GM18508 (cell line): ENCODE measurements at regions not wholly inside any gene's neighbourhood (a gene's known extent, or its start where the extent isn't known, plus 50 kb on each side); places are given as distances from the start of the nearest gene placed in this dataset.

Experiments
- ATAC-seq: cut with Tn5 transposase; IDR thresholded peaks from one replicate; pipeline ENCODE4 v1.9.1; 2021; ENCODE audit warnings: moderate number of reproducible peaks; ENCODE audit not compliant: insufficient read depth, unreplicated experiment

DNA sequence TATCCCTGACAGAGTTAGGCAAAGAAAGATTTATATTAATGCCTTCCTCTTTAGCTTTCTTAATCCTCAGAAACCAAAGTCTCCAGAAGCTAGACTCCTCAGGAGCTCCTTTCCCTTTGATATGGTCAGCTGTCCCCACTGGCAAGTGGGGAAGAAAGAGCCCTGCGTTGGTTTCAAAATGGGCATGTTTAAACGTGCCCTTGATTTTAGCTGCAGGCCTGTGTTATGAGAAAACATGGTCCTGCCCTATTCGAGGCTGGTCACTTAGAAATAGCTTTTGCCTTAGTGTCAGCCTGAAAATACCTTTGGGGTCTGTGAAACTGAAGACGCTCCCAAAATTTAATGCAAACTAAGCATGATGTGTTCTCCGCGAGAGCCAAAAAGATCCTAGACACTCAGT is 135.5 kb upstream of the RARB start:
- ATAC-seq = no peak

- ATAC-seq = no peak
These were observed 134.3 kb upstream of the RARB start for GRCh38 chr3:25293736-25294135.

GRCh38 chr3:25294169-25294805 is 133.8 kb upstream of the RARB start:
- ATAC-seq = no peak

- ATAC-seq = no peak
These were observed 130.1 kb upstream of the RARB start for GRCh38 chr3:25297667-25298585.

GRCh38 chr3:25300141-25300540 is 127.9 kb upstream of the RARB start:
- no peak for ATAC-seq

GRCh38 chr3:25304916-25305315 is 123.1 kb upstream of the RARB start:
- ATAC-seq = no peak

GRCh38 chr3:25306066-25306465 is 122.0 kb upstream of the RARB start:
- no peak for ATAC-seq

DNA sequence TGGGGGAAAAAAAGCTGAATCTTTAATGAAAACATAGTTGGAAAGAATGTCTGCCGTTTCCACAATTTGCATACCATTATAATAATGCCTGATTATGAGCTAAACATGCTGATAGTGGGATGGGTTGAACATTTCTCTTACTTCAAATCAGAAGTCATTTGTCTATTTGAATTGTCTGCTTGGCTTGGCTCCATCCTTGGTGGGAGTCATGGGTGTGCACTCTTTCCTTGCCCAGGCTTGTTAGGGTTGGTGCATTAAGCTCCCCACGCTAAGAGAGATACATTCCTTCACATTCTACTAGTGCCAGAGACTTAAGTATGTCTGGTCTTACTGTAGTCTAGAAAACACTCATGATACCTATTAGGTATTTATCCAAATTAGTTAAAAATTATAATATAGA is 121.4 kb upstream of the RARB start:
- ATAC-seq = no peak

- no peak for ATAC-seq
These were observed 114.8 kb upstream of the RARB start for GRCh38 chr3:25313286-25313685.

GRCh38 chr3:25324954-25325655 is 103.0 kb upstream of the RARB start:
- ATAC-seq = no peak

- no peak for ATAC-seq
These were observed 92.7 kb upstream of the RARB start for GRCh38 chr3:25335356-25335755.

DNA sequence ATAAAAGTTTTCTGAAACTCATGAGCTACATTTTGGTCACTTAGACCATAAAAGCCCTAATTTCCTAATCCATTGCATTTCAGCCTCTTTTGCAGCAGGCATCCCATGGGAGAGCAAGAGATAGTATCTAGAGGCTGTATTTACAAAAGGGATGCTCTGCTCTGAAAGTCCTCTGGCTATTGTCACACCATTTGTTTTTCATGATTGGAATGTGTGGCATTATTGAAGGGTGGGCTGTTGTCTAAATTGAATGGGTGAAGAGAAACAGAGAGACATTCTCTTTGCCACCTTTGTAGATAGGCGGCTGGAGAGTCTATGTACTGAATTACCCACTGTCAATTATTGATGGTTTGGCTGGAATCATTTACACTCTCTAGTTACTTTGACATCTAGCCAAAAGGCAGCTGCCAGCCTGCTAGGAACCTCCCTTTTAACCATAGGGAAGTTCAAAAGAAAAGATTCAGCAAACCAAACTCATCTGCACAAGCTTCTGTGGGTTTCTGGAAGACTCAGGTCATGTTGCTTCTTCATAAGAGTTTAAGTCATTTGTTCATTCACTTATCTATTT is 89.8 kb upstream of the RARB start:
- ATAC-seq = no peak

DNA sequence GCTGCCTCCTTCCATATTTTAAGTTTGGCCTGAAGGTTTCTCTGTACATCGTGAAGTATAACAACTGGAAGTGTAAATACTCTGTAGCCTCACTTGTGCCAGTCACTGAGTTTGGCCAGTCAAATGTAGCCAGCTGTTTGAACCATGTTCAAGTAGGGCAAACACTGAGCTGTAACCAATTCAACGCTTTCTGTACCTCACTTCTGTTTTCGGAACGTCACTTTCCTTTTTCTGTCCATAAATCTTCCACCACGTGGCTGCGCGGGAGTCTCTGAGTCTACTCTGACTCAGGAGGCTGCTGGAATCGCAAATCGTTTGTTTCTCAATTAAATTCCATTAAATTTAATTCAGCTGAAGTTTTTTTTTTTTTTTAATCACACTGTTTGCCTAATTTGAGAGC is 88.8 kb upstream of the RARB start:
- ATAC-seq = no peak

GRCh38 chr3:25344670-25345069 is 83.4 kb upstream of the RARB start:
- ATAC-seq = no peak

DNA sequence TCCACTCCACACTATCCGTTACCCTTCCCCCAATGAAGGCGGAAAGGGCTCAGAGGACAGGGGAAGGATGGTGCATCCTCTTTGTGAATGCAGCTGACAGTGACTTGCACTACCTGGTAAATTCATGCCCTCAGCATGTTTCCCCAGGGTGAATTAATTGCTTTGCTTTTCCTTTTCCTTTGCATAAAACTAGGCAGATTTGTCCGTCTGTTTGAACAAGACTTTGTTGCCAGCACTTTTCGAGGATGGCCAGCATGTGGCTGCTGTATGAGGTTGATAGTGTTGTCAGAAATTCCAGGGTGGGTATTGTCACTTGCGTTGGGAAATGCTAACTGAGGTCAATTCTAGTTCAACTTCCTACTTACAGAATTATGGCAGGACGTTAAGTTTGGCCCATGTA is 79.0 kb upstream of the RARB start:
- ATAC-seq = no peak

GRCh38 chr3:25349828-25350724 is 78.0 kb upstream of the RARB start:
- no peak for ATAC-seq

- no peak for ATAC-seq
These were observed 77.3 kb upstream of the RARB start for GRCh38 chr3:25350725-25351114.

GRCh38 chr3:25354071-25354470 is 74.0 kb upstream of the RARB start:
- ATAC-seq = no peak

DNA sequence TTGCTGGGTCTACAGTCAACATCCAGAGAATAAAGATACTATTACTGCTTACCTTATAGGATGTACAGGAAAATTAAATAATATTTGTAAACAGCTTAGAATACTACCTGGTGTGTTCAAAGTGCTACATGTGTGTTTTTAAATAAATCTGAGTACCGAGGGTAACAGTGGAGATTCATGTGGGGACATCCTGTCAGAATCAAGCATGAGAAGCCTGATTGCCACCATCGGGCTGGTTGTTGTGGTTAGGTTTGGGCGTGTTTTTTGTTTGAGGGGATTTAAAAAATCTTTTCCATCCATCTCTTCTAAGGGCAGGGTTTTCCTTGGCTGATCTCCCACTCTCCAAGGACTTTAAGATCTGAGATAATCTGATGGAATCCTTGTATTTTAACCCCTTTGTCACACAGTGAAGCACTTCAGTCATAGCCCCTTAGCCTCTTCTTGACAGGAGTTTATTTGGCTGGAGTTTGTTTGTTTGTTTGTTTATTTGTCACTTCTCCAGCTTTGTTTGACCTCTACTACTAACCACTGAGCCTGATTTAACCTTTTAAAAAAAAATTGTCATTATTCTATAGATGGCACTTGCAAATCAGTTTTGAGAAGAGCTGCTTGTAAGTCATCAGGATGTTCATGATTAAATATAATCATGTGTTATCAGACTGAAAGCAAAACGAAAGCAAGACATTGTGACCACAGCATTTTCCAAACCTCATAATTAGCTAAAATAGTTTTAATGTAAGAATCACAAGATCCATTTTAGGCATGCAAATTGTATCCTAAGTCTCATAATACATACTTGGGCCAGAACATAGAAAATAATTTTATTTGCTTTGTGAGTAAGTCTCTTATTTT is 72.8 kb upstream of the RARB start:
- no peak for ATAC-seq
